ENCODE measurements at regions not wholly inside any gene's neighbourhood (a gene's known extent, or its start where the extent isn't known, plus 50 kb on each side); places are given as distances from the start of the nearest gene placed in this dataset.

GRCh38 chr2:120491111-120491625 is 145.2 kb downstream of the INHBB start:
- no peak for TF ChIP-seq CTCF (IDR thresholded peaks at IDR 0.05; ENCODE audit: insufficient read depth, low read depth, low read length)
- no peak for TF ChIP-seq EZH2 (IDR thresholded peaks at IDR 0.05; ENCODE audit: insufficient read depth, low read length)

All from astrocyte (in vitro differentiated cells and primary cell).